Activated naive CD8-positive, alpha-beta T cell treated with anti-CD3 and anti-CD28 coated beads, Interleukin-2, amount 10 ng/mL, durations not matched to agents 7 days and 5 days (primary cell): ENCODE measurements at regions not wholly inside any gene's neighbourhood (a gene's known extent, or its start where the extent isn't known, plus 50 kb on each side); places are given as distances from the start of the nearest gene placed in this dataset.

Source experiments
- ATAC-seq: fragments of 150-1000 bp; cut with Tn5 transposase; one replicate; pipeline ENCODE4 v1.10.0; 2021; ENCODE audit warnings: low read depth, moderate library complexity
- POLR2A ChIA-PET: fragments of 350-600 bp; sonication (Branson Sonifier 250); formaldehyde crosslinking; loops from one replicate; lab custom pipeline; 2021; ENCODE audit warnings: antibody characterized with exemption; lab: Charles Lee
- DNase-seq: peaks from one replicate; pipeline ENCODE4 v3.0.0; 2021
- H3K27ac Mint-ChIP-seq: one replicate; pipeline ENCODE4 v1.8.0; 2022; ENCODE audit warnings: mild to moderate bottlenecking, mixed read lengths
- H3K27me3 Mint-ChIP-seq: one replicate; pipeline ENCODE4 v1.8.0; 2022; ENCODE audit warnings: mild to moderate bottlenecking, moderate library complexity, mixed read lengths
- H3K36me3 Mint-ChIP-seq: one replicate; pipeline ENCODE4 v1.8.0; 2021; ENCODE audit warnings: mild to moderate bottlenecking, mixed read lengths
- H3K4me1 Mint-ChIP-seq: one replicate; pipeline ENCODE4 v1.8.0; 2021; ENCODE audit warnings: mixed read lengths
- H3K4me3 Mint-ChIP-seq: one replicate; pipeline ENCODE4 v1.8.0; 2022; ENCODE audit warnings: mild to moderate bottlenecking, moderate library complexity, mixed read lengths
- H3K9me3 Mint-ChIP-seq: one replicate; pipeline ENCODE4 v1.8.0; 2021; ENCODE audit warnings: mixed read lengths

GRCh38 chr5:3268760-3269330 lies 326.8 kb upstream of the IRX1 start:
- no peaks in the 10 kb centered on the region for H3K27me3 Mint-ChIP-seq
- H3K4me3 Mint-ChIP-seq: no peak overlapping the region
- no peaks in the 10 kb centered on the region for H3K36me3 Mint-ChIP-seq
- ATAC-seq (no peak), DNase-seq (no peak)
- POLR2A ChIA-PET: no interaction called here
- H3K27ac Mint-ChIP-seq: no peak overlapping the region
- no peaks in the 10 kb centered on the region for H3K9me3 Mint-ChIP-seq
- no peaks in the 10 kb centered on the region for H3K4me1 Mint-ChIP-seq

- POLR2A ChIA-PET: no interaction called here
- no peaks in the 10 kb centered on the region for H3K36me3 Mint-ChIP-seq
- no peaks in the 10 kb centered on the region for H3K4me1 Mint-ChIP-seq
- no peak overlapping the region for H3K27ac Mint-ChIP-seq
- H3K9me3 Mint-ChIP-seq: no peaks in the 10 kb centered on the region
- no peak overlapping the region for H3K4me3 Mint-ChIP-seq
- DNase-seq (no peak), ATAC-seq (no peak)
- no peaks in the 10 kb centered on the region for H3K27me3 Mint-ChIP-seq
These were observed 328.8 kb upstream of the IRX1 start for GRCh38 chr5:3266861-3267260.

DNA sequence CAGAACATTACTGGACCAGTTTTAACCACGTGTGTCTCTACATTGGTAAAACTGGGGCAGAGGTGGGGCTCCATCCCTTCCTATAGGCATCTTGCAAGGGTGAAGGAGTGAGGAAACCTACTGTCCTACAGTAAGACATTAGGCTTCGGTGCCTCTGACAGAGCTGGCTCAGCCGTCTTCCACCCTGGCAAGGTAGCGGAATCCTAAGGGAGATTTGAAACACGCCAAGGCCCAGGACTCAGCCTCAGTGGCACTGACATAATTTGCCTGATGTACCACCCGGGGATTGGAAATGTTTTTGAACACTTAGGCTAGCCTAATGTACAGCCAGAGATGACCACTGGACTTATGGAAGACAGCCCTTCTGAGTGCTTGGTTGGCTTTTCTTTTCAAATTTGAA lies 329.7 kb upstream of the IRX1 start:
- H3K27me3 Mint-ChIP-seq: no peaks in the 10 kb centered on the region
- no peak for ATAC-seq
- no peaks in the 10 kb centered on the region for H3K36me3 Mint-ChIP-seq
- no peak overlapping the region for H3K27ac Mint-ChIP-seq
- no peak for DNase-seq
- H3K4me1 Mint-ChIP-seq: no peaks in the 10 kb centered on the region
- H3K9me3 Mint-ChIP-seq: no peaks in the 10 kb centered on the region
- no peak overlapping the region for H3K4me3 Mint-ChIP-seq
- POLR2A ChIA-PET: no interaction called here

- DNase-seq (no peak), ATAC-seq (no peak)
- H3K4me1 Mint-ChIP-seq: no peaks in the 10 kb centered on the region
- no peak overlapping the region for H3K27ac Mint-ChIP-seq
- POLR2A ChIA-PET: no interaction called here
- no peaks in the 10 kb centered on the region for H3K36me3 Mint-ChIP-seq
- H3K4me3 Mint-ChIP-seq: no peak overlapping the region
- no peaks in the 10 kb centered on the region for H3K9me3 Mint-ChIP-seq
- no peaks in the 10 kb centered on the region for H3K27me3 Mint-ChIP-seq
These were observed 330.3 kb upstream of the IRX1 start for GRCh38 chr5:3265131-3265885.

- DNase-seq (no peak), ATAC-seq (no peak)
- no peak overlapping the region for H3K4me3 Mint-ChIP-seq
- no peak overlapping the region for H3K27ac Mint-ChIP-seq
- no peaks in the 10 kb centered on the region for H3K9me3 Mint-ChIP-seq
- H3K27me3 Mint-ChIP-seq: no peaks in the 10 kb centered on the region
- no peaks in the 10 kb centered on the region for H3K4me1 Mint-ChIP-seq
- H3K36me3 Mint-ChIP-seq: no peaks in the 10 kb centered on the region
- POLR2A ChIA-PET: no interaction called here
These were observed 333.2 kb upstream of the IRX1 start for GRCh38 chr5:3262451-3262850.

GRCh38 chr5:3261081-3261480 lies 334.6 kb upstream of the IRX1 start:
- no peak for DNase-seq
- ATAC-seq: no peak
- Mint-ChIP-seq H3K4me3 (no peak overlapping the region), H3K4me1 (no peaks in the 10 kb centered on the region), H3K27ac (no peak overlapping the region), H3K9me3 (no peaks in the 10 kb centered on the region), H3K36me3 (no peaks in the 10 kb centered on the region), H3K27me3 (no peaks in the 10 kb centered on the region)
- POLR2A ChIA-PET: no interaction called here

- no peak overlapping the region for H3K27ac Mint-ChIP-seq
- H3K4me1 Mint-ChIP-seq: no peaks in the 10 kb centered on the region
- H3K27me3 Mint-ChIP-seq: no peaks in the 10 kb centered on the region
- POLR2A ChIA-PET: no interaction called here
- ATAC-seq (no peak), DNase-seq (no peak)
- no peak overlapping the region for H3K4me3 Mint-ChIP-seq
- no peaks in the 10 kb centered on the region for H3K36me3 Mint-ChIP-seq
- H3K9me3 Mint-ChIP-seq: no peaks in the 10 kb centered on the region
These were observed 337.6 kb upstream of the IRX1 start for GRCh38 chr5:3258050-3258449.

- H3K27me3 Mint-ChIP-seq: no peaks in the 10 kb centered on the region
- POLR2A ChIA-PET: no interaction called here
- no peaks in the 10 kb centered on the region for H3K4me1 Mint-ChIP-seq
- H3K4me3 Mint-ChIP-seq: no peak overlapping the region
- H3K27ac Mint-ChIP-seq: no peak overlapping the region
- no peaks in the 10 kb centered on the region for H3K36me3 Mint-ChIP-seq
- ATAC-seq (no peak), DNase-seq (no peak)
- H3K9me3 Mint-ChIP-seq: peaks cover 5% of the 10 kb centered on the region
These were observed 343.4 kb upstream of the IRX1 start for GRCh38 chr5:3252235-3252634.

- H3K4me1 Mint-ChIP-seq: no peaks in the 10 kb centered on the region
- H3K9me3 Mint-ChIP-seq: peaks cover 5% of the 10 kb centered on the region
- no peak overlapping the region for H3K27ac Mint-ChIP-seq
- DNase-seq (no peak), ATAC-seq (no peak)
- POLR2A ChIA-PET: no interaction called here
- no peak overlapping the region for H3K4me3 Mint-ChIP-seq
- H3K36me3 Mint-ChIP-seq: no peaks in the 10 kb centered on the region
- no peaks in the 10 kb centered on the region for H3K27me3 Mint-ChIP-seq
These were observed 343.8 kb upstream of the IRX1 start for GRCh38 chr5:3251784-3252183.

DNA sequence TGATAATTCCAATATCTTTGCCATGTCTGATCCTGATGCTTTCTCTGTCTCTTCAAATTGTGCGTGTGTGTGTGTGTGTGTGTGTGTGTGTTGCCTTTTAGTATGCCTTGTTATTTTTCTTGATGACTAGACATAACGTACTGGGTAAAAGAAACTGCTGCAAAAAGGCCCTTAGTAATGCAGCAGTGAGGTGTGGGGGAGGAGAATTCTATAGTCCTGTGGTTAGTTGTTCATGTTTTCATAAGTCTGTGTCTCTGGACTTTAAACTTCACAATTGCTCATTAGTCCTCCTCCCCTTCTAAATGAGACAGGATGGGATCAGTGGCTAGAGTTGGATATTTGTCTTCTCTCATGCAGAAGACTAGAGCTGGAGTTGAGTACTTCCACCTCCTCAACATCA lies 346.2 kb upstream of the IRX1 start:
- no peak overlapping the region for H3K27ac Mint-ChIP-seq
- no peaks in the 10 kb centered on the region for H3K36me3 Mint-ChIP-seq
- H3K27me3 Mint-ChIP-seq: peaks cover 1% of the 10 kb centered on the region
- POLR2A ChIA-PET: no interaction called here
- H3K4me1 Mint-ChIP-seq: no peaks in the 10 kb centered on the region
- ATAC-seq (no peak), DNase-seq (no peak)
- H3K4me3 Mint-ChIP-seq: no peak overlapping the region
- peaks cover 5% of the 10 kb centered on the region for H3K9me3 Mint-ChIP-seq

DNA sequence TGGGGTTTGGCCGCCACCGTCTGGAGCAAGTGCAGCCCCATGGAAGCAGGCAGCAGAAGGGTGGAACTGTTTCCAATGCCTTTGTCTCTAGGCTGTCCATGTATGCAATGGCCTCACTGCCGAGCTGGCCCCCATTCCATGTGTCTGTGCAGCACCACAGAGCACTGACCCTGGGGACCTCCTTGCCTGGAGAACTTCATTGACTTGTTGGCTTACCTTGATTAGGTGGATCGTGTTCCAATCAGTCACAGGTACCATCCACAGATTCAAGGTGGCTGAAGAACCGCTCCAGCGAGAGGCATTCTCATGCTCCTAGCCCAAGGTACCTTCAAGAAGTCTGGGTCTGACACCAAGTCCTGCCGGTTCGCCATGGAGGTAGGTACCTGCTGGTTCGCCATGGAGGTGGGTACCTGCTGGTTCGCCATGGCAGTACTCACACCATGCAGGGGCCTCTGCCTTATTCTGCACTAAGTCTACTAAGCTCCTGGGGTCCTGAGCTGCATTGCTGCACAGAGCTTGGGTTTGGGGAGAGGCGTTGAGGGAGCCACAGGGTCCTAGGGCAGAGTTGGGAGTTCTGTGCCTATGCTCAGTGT lies 358.3 kb upstream of the IRX1 start:
- Mint-ChIP-seq H3K4me1 (no peaks in the 10 kb centered on the region), H3K4me3 (no peak overlapping the region), H3K27me3 (no peaks in the 10 kb centered on the region), H3K9me3 (peaks cover 2% of the 10 kb centered on the region), H3K27ac (no peak overlapping the region), H3K36me3 (no peaks in the 10 kb centered on the region)
- DNase-seq (no peak), ATAC-seq (no peak)
- POLR2A ChIA-PET: no interaction called here

GRCh38 chr5:3234566-3234965 lies 361.1 kb upstream of the IRX1 start:
- Mint-ChIP-seq H3K9me3 (no peaks in the 10 kb centered on the region), H3K27me3 (no peaks in the 10 kb centered on the region), H3K27ac (no peak overlapping the region), H3K4me3 (no peak overlapping the region), H3K36me3 (no peaks in the 10 kb centered on the region), H3K4me1 (no peaks in the 10 kb centered on the region)
- POLR2A ChIA-PET: no interaction called here
- ATAC-seq (no peak), DNase-seq (no peak)

DNA sequence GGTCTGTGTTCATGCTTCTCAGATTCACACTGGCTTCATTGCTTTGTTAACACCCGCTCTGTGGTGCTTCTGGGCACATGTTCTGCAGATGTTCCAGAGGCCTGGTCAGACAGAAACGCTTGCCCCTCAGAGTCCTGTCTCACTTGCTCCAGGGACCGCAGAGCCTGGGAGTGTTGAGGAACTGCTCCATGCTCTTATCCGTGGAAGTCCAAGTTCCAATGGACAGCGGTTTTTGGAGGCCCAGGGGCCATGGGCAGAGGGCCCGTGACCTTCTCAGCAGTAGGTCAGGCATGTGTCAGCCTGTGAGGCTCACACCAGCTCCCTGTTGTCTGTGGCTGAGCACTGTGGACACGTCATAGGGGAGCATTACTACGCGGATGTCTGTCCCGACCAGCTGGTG lies 364.7 kb upstream of the IRX1 start:
- Mint-ChIP-seq H3K9me3 (no peaks in the 10 kb centered on the region), H3K4me3 (no peak overlapping the region)
- POLR2A ChIA-PET: no interaction called here

DNA sequence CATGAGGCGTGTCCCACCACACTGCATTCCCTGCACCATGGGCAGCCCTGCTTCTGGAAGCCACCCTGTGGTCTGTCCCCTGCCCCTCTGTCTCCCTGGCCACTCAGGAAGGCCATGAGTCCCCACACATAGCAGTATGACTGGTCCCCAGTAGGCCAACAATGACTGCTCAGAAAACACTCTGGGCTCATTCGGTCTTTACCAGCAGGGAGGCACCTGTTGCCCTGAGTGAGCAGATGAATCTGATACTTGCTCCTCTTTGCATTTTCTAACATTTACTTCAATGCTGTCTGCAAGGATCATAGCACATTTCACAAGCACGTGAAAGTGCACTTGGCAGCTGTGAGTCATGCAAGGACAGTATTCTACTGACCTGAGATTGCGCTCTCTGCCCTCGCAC lies 365.4 kb upstream of the IRX1 start:
- H3K4me1 Mint-ChIP-seq: no peaks in the 10 kb centered on the region
- no peaks in the 10 kb centered on the region for H3K36me3 Mint-ChIP-seq
- H3K9me3 Mint-ChIP-seq: no peaks in the 10 kb centered on the region
- H3K27ac Mint-ChIP-seq: no peak overlapping the region
- POLR2A ChIA-PET: no interaction called here
- ATAC-seq: no peak
- no peaks in the 10 kb centered on the region for H3K27me3 Mint-ChIP-seq
- H3K4me3 Mint-ChIP-seq: no peak overlapping the region
- DNase-seq: no peak

More for the DNA sequence above, 364.7 kb upstream of the IRX1 start:
- DNase-seq: no peak
- H3K36me3 Mint-ChIP-seq: no peaks in the 10 kb centered on the region
- no peak for ATAC-seq
- H3K4me1 Mint-ChIP-seq: no peaks in the 10 kb centered on the region
- no peaks in the 10 kb centered on the region for H3K27me3 Mint-ChIP-seq
- H3K27ac Mint-ChIP-seq: no peak overlapping the region
